Lung (tissue), 11 donors: ENCODE measurements at regions not wholly inside any gene's neighbourhood (a gene's known extent, or its start where the extent isn't known, plus 50 kb on each side); places are given as distances from the start of the nearest gene placed in this dataset.

ENCODE experiments used
- ATAC-seq: fragments of 200-7000 bp; cut with Tn5 transposase; one replicate; pipeline ENCODE4 v1.9.1; 2020; ENCODE audit warnings: moderate number of reproducible peaks; ENCODE audit not compliant: insufficient read depth, low FRiP score
- DNase-seq, 3 donors: peaks; one replicate each; pipeline ENCODE4 v3.0.0-alpha.2; 2013 to 2017
- H3K27ac ChIP-seq, 2 donors: one replicate each; pipeline ENCODE4 v1.5.1; 2013; ENCODE audit warnings: mild to moderate bottlenecking in 2 of 2, moderate library complexity in 2 of 2, control low read depth in 1 of 2, inconsistent platforms in 1 of 2, low read depth in 1 of 2, low read length in 1 of 2
- H3K27me3 ChIP-seq, 3 donors: one replicate each; pipeline ENCODE4 v1.5.1; 2013; ENCODE audit warnings: low read length in 2 of 3; ENCODE audit not compliant: control insufficient read depth in 3 of 3, insufficient read depth in 3 of 3
- H3K36me3 ChIP-seq, 4 donors: one replicate each; pipeline ENCODE4 v1.5.1; 2013; ENCODE audit warnings: low read length in 4 of 4, mild to moderate bottlenecking in 1 of 4, moderate library complexity in 1 of 4; ENCODE audit not compliant: control insufficient read depth in 4 of 4, insufficient read depth in 4 of 4
- H3K4me1 ChIP-seq, 5 donors: one replicate each; pipeline ENCODE4 v1.5.1; 2013; ENCODE audit warnings: low read length in 5 of 5, mild to moderate bottlenecking in 2 of 5, moderate library complexity in 1 of 5; ENCODE audit not compliant: control insufficient read depth in 5 of 5, insufficient read depth in 5 of 5
- H3K4me3 ChIP-seq: one replicate; pipeline ENCODE4 v1.5.1; 2013; ENCODE audit warnings: mild to moderate bottlenecking, control low read depth, moderate library complexity
- H3K9ac ChIP-seq, 2 donors: one replicate each; pipeline ENCODE4 v1.5.1; 2013; ENCODE audit warnings: low read length in 2 of 2, control low read depth in 1 of 2; ENCODE audit not compliant: insufficient read depth in 1 of 2
- H3K9me3 ChIP-seq, 4 donors: one replicate each; pipeline ENCODE4 v1.5.1; 2013; ENCODE audit warnings: low read length in 3 of 4, mild to moderate bottlenecking in 1 of 4, moderate library complexity in 1 of 4; ENCODE audit not compliant: control insufficient read depth in 4 of 4, insufficient read depth in 3 of 4
- CTCF ChIP-seq: IDR thresholded peaks from 2 replicates; pipeline ENCODE4 v1.5.1; 2012; ENCODE audit warnings: mild to moderate bottlenecking; ENCODE audit errors: control extremely low read depth, extremely low read depth
- WGBS, 2 donors: extraction: QIAGEN DNeasy Blood & Tissue Kit; methylation state at CpG; one replicate each; pipeline ENCODE4 v1.1.7; 2013; 5-methylcytosine and 5-hydroxymethylcytosine counted together
- donor health status: control.
- donor health status: control.
- donor health status: Bipolar disorder and iron deficiency.
- donor health status: healthy.
- donor health status: DM: yes; HTN: yes; CAD: no.

DNA sequence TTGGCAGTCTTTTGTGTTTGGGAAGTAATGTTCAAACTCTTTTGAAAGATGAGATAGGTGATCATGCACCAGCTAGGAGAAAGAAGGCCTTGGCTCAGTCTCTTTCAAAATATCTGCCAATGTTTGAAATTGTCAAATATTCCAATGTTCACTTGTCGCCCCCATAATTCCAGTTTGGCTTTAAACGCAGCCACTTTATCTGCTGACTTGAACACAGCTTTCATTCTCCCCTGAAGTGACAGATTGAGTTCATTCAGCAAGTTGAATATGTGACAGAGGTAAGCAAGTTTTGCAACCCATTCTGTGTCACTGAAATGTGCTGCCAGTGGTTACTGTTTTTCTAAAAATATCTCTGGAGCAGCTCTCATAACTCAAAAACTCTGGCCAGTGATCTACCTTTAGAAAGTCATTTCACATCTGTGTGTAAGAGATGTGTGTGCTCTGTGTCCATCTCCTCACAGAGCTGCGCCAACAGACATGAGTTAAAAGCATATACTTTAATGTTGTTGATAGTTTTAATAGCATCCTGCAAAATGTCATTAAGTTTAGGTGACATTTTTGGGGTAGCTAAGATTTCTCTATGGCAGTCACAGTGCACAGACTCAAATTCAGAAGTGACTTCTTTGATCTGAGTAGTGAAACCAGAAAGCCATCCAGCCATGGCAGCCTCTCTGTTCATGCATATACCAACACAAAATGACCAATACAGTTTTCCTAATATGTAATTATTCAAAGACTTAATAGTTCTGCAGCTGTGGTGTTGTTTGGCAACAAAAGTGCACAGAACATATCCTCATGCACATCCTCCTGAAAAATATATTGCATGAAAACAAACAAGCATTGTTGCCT, 614.3 kb upstream of the MIS18BP1 start:
- no peak for TF ChIP-seq CTCF
- 84 to 85% methylated on average over 3 of the region's 3 CpGs for WGBS, 2 donors
- H3K4me3 ChIP-seq = no peak overlapping the region

DNA sequence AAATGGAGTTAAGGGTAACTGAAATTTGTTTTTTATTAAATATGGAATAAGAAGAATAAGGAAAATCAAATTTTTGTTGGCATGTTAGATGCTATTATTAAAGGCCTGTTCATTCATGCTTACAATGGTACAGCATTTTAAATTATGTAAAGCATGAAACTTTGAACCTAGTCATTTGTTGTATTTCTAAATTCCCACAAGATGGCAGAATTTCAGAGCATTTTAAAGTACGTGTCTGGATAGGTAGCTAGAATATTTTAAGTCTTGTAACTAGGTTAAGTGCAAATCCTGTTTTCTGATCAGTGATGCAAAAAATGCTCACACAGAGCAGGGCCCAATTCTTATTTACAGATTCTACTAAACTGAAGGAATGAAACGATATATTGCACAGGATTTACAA, 585.6 kb upstream of the MIS18BP1 start:
- Histone ChIP-seq H3K9ac (no peak overlapping the region), H3K27me3 (no peaks in the 10 kb centered on the region), H3K4me3 (no peak overlapping the region), H3K27ac (no peak overlapping the region), H3K4me1 (no peaks in the 10 kb centered on the region), H3K36me3 (no peaks in the 10 kb centered on the region), H3K9me3 (no peaks in the 10 kb centered on the region)
- 51 to 52% methylated on average over 2 of the region's 2 CpGs for WGBS, 2 donors
- no peak for TF ChIP-seq CTCF
- peak in 1 of 3 donors; percentile 32 for DNase-seq
- no peak for ATAC-seq

More for the DNA sequence above, 614.3 kb upstream of the MIS18BP1 start:
- H3K36me3 ChIP-seq = no peaks in the 10 kb centered on the region
- H3K9me3 ChIP-seq = peaks cover 0 to 8% (median 3%) of the 10 kb centered on the region in 4 donors
- no peak for ATAC-seq
- DNase-seq = no peak
- no peaks in the 10 kb centered on the region for H3K27me3 ChIP-seq
- no peak overlapping the region for H3K9ac ChIP-seq
- no peak overlapping the region for H3K27ac ChIP-seq
- H3K4me1 ChIP-seq = no peaks in the 10 kb centered on the region

DNA sequence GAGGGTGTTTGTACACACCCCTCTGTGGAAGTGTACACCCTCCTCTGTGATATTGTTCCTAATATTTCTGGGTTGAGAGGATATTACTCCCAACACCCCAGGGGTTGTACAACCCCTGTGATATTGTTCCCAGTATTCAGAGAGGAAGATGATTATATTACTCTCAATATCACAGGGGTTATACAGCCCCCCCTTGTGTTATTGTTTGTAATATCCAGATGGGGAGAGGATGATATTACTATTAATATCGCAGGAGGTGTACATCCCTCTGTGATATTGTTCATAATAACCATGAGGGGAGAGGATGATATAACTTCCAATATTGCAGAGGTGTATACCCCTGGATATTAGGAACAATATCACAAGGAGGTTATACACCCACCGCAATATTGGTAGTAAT, 566.1 kb upstream of the MIS18BP1 start:
- H3K27me3 ChIP-seq = no peaks in the 10 kb centered on the region
- no peak for TF ChIP-seq CTCF
- no peak overlapping the region for H3K4me3 ChIP-seq
- H3K9me3 ChIP-seq = peaks cover 0 to 3% (median 0%) of the 10 kb centered on the region in 4 donors
- WGBS, 2 donors = 93 to 97% methylated on average over 2 of the region's 2 CpGs
- no peaks in the 10 kb centered on the region for H3K36me3 ChIP-seq
- ATAC-seq = no peak
- no peak for DNase-seq
- H3K9ac ChIP-seq = no peak overlapping the region
- no peak overlapping the region for H3K27ac ChIP-seq
- no peaks in the 10 kb centered on the region for H3K4me1 ChIP-seq
